LNCAP (cell line): ENCODE measurements at regions not wholly inside any gene's neighbourhood (a gene's known extent, or its start where the extent isn't known, plus 50 kb on each side); places are given as distances from the start of the nearest gene placed in this dataset.

Source experiments
- CTCF ChIP-seq: fragments of 450-650 bp; IDR thresholded peaks from 2 replicates; pipeline ENCODE4 v1.5.1; 2017; ENCODE audit warnings: mild to moderate bottlenecking

GRCh38 chr21:38115870-38116269 is 140.9 kb upstream of the KCNJ15 start:
- TF ChIP-seq CTCF: no peak

DNA sequence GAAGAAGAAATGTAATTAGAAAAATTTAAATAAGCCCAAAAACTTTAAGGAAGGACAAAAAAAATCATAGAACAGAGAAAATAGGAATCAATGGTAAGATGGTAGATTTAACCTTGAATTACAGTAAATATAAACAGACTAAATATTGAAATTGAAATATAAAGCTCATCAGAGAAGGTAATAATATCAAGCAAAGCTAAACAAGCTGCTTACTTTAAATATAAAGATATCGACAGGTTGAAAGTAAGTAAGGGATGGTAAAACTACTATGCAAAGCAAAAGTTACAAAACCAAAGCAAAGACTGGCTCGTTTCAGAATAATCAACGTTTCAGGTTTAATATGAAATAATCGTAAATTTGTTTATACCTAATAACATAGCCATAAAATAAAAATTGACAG is 137.0 kb upstream of the KCNJ15 start:
- TF ChIP-seq CTCF: no peak

DNA sequence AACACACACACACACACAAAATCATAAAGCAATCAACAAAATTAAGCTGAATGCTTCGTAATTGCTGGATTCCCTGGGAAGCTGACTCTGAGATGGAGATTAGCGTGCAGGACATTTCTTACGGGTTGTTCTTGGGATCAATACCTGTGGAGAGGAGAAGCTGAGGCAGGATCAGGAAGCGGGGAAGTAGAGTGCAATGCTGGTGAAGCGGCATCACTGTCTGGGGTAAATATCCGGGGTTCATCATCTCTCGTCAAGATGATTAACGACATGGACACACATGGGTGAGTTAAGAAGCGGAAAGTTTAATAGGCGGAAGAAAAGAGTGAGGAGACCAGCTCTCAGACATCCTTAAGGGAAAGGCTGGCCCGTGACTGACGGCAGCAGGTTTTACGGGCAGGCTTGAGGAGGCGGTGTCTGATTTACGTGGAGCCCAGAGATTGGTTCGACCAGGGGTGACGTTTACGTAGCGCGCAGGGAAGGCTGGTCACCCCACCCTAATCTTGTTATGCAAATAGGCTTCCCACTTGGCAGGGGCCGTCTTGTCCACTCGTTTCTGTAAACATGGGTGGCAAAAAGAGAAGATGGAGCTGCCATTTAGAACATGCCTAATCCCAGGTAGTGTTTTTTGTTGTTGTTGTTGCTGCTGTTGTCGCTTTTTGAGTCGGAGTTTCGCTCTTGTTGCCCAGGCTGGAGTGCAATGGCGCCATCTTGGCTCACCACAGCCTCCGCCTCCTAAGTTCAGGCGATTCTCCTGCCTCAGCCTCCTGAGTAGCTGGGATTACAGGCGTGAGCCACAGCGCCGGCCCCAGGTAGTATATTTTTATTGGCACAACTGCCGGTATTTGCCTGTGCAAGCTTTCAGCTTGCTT is 135.6 kb upstream of the KCNJ15 start:
- TF ChIP-seq CTCF: no peak

DNA sequence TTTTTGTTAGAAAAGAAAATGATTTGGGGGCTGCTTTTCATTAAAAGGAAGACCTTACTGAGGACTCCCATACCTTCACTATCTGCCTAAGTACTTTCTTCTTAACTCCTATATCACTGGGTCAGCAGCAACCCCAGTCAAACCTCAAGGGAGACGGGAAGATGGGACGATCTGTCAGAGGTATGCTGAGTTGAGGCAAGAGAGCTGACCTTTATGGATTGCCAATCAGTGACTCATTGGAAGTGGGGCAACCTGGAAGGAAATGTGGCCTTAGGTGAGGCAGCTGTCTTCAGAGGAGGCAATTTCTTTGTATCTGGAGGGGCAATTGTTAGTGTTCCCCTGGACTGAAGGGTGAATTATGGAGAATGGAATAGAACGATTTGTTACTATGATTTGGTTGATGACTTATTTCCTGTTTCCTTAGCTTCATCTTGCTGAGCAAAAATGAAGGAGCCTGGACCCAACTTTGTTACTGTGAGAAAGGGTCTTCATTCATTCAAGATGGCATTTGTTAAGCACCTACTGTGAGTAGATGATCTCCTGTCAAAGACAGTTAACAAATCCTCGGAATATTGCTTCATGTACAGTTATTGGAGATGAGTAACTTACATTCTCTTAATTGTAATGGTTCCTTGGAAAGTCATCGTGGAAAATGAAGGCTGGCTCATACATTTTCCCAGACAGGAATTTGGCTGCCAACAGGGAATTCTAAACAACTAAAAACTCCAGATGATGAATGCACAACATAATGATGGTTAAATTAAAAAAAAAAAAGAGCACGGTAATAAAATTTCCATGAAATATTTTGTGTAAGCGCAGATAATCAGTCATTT is 134.7 kb upstream of the KCNJ15 start:
- no peak for TF ChIP-seq CTCF

DNA sequence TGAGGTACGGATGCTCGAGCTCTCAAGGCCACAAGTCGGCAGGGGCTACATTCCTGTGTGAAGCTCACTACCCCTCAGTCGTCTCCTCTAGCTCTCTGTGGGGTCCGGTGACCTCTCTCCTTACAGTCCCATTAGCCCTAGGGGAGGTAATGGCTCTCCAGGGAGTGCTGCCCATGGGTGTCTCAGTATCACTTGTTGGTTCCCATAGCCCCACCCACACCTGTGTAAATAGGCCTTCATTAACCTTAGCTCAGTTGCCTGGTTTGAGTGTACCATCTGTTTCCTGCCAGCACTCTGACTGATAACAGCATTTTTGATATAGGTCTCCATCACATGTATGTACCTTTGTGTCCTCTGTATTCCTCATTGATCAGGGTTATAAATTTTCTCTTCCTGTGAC is 133.2 kb upstream of the KCNJ15 start:
- TF ChIP-seq CTCF: no peak

GRCh38 chr21:38126666-38127303 is 130.0 kb upstream of the KCNJ15 start:
- peak; percentile 81 for TF ChIP-seq CTCF

DNA sequence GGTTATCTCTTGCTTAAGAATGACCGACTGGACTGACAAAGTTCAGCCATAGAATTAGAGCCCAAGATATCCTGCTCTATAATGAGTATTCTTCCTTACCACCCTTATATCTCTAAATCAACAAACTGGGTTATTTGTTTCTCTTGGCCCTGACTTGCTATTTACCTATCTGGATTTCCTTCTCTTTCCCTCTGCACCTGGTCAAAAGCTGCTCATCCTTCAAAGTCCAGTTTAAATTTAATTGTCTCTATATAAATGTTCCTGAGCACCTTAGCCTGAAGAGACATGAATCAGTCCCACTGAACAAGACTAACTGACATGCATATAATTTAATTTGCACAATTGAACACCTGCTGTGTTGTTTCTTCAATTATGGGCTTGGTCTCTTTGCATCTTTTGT is 127.1 kb upstream of the KCNJ15 start:
- no peak for TF ChIP-seq CTCF
